ENCODE measurements at regions not wholly inside any gene's neighbourhood (a gene's known extent, or its start where the extent isn't known, plus 50 kb on each side); places are given as distances from the start of the nearest gene placed in this dataset.

- TF ChIP-seq CTCF (IDR thresholded peaks at IDR 0.05; ENCODE audit: poor library complexity, severe bottlenecking) (no peak), SMC3 (conservative IDR thresholded peaks at IDR 0.05; ENCODE audit: poor library complexity) (no peak), TAF1 (IDR thresholded peaks at IDR 0.05; ENCODE audit: low read depth) (no peak), REST (IDR thresholded peaks at IDR 0.05; ENCODE audit: borderline replicate concordance) (no peak), POLR2AphosphoS5 (IDR thresholded peaks at IDR 0.05) (no peak), EP300 (conservative IDR thresholded peaks at IDR 0.05; ENCODE audit: poor library complexity, severe bottlenecking) (no peak)
Observed at GRCh38 chr3:30204126-30204525, 402.3 kb upstream of the TGFBR2 start.

Data from neural cell (in vitro differentiated cells).